Neural cell (in vitro differentiated cells): ENCODE measurements at regions not wholly inside any gene's neighbourhood (a gene's known extent, or its start where the extent isn't known, plus 50 kb on each side); places are given as distances from the start of the nearest gene placed in this dataset.
A peak's percentile ranks its signal among the peaks of the same experiment; 100 is the strongest.

Experiments
- POLR2AphosphoS5 ChIP-seq: IDR thresholded peaks from 2 replicates; pipeline ENCODE4 v1.6.1; 2012
- TF ChIP-seq, protein P1 (sequence below): fragments of 450-650 bp; IDR thresholded peaks from 2 replicates; pipeline ENCODE4 v1.5.1; 2014; ENCODE audit warnings: antibody characterized with exemption, mild to moderate bottlenecking, moderate library complexity; ENCODE audit not compliant: poor library complexity, severe bottlenecking
- TF ChIP-seq, protein P2 (sequence below): IDR thresholded peaks from 2 replicates; pipeline ENCODE4 v1.6.1; 2012; ENCODE audit warnings: borderline replicate concordance

- no peak for TF ChIP-seq POLR2AphosphoS5
- TF ChIP-seq, protein P1, sequence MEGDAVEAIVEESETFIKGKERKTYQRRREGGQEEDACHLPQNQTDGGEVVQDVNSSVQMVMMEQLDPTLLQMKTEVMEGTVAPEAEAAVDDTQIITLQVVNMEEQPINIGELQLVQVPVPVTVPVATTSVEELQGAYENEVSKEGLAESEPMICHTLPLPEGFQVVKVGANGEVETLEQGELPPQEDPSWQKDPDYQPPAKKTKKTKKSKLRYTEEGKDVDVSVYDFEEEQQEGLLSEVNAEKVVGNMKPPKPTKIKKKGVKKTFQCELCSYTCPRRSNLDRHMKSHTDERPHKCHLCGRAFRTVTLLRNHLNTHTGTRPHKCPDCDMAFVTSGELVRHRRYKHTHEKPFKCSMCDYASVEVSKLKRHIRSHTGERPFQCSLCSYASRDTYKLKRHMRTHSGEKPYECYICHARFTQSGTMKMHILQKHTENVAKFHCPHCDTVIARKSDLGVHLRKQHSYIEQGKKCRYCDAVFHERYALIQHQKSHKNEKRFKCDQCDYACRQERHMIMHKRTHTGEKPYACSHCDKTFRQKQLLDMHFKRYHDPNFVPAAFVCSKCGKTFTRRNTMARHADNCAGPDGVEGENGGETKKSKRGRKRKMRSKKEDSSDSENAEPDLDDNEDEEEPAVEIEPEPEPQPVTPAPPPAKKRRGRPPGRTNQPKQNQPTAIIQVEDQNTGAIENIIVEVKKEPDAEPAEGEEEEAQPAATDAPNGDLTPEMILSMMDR = peak; percentile 13
- TF ChIP-seq, protein P2, sequence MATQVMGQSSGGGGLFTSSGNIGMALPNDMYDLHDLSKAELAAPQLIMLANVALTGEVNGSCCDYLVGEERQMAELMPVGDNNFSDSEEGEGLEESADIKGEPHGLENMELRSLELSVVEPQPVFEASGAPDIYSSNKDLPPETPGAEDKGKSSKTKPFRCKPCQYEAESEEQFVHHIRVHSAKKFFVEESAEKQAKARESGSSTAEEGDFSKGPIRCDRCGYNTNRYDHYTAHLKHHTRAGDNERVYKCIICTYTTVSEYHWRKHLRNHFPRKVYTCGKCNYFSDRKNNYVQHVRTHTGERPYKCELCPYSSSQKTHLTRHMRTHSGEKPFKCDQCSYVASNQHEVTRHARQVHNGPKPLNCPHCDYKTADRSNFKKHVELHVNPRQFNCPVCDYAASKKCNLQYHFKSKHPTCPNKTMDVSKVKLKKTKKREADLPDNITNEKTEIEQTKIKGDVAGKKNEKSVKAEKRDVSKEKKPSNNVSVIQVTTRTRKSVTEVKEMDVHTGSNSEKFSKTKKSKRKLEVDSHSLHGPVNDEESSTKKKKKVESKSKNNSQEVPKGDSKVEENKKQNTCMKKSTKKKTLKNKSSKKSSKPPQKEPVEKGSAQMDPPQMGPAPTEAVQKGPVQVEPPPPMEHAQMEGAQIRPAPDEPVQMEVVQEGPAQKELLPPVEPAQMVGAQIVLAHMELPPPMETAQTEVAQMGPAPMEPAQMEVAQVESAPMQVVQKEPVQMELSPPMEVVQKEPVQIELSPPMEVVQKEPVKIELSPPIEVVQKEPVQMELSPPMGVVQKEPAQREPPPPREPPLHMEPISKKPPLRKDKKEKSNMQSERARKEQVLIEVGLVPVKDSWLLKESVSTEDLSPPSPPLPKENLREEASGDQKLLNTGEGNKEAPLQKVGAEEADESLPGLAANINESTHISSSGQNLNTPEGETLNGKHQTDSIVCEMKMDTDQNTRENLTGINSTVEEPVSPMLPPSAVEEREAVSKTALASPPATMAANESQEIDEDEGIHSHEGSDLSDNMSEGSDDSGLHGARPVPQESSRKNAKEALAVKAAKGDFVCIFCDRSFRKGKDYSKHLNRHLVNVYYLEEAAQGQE = no peak
Measured at GRCh38 chr11:119484741-119485605, 62.0 kb upstream of the THY1 start.
